ENCODE measurements at regions not wholly inside any gene's neighbourhood (a gene's known extent, or its start where the extent isn't known, plus 50 kb on each side); places are given as distances from the start of the nearest gene placed in this dataset.
"Not testable (repeated sequence)": the region's sequence is repeated elsewhere in the genome, so short reads cannot be mapped to it uniquely, and the experiment has no call there.

DNA sequence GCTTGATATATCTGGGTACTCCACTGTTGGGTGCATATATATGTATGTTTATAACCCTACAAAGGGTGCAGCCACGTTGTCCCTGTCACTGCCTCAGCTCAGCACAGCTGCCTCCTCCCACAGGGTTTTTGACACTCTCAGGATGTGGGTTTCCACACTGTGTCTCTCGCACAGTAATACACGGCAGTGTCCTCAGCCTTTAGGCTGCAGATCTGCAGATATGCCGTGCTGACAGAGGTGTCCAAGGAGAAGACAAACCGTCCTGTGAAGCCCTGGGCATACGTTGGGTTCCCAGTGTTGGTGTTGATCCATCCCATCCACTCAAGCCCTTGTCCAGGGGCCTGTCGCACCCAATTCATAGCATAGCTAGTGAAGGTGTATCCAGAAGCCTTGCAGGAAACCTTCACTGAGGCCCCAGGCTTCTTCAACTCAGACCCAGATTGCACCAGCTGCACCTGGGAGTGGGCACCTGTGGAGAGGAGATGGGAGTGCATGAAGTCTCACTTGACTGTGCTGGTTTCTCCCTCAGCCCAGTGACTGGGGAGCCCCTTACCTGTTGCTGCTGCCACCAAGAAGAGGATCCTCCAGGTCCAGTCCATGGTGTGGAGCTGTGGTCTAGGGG, 498.7 kb downstream of the TMEM121 start:
- TF ChIP-seq PAX5 (IDR thresholded peaks at IDR 0.05; ENCODE audit: insufficient read depth, low read length, severe bottlenecking): no peak
- no peak for TF ChIP-seq POLR2A (IDR thresholded peaks at IDR 0.05; ENCODE audit: low read depth, low read length)
- no peak for TF ChIP-seq POU2F2 (IDR thresholded peaks at IDR 0.05; ENCODE audit: low read depth, low read length)
- TF ChIP-seq SPI1 (IDR thresholded peaks at IDR 0.05; ENCODE audit: low read depth, low read length): no peak
- TF ChIP-seq POLR2AphosphoS5 (IDR thresholded peaks at IDR 0.05; ENCODE audit: low read depth, low read length): no peak
- FAIRE-seq: no peak

DNA sequence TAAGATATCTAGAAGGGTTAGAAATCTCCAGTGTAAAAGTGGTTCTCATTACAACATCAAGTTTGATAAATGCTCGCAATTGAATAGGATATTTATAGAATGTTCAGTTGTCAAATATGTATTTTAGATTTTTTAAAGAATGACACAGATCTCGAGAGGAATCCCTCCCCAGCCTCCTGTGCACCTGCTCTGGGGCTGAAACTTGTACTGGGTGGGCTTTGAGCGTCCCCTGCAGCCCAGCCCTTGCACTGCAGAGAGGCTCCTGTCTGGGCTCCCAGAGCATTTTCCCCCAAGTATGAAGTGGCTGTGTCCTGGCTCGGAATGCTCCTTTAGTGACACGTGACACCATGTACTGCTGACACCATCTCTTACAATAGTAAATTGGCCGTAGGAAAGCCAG, 499.6 kb downstream of the TMEM121 start:
- DNase-seq (ENCODE audit: insufficient read length, low spot score) (no peak), FAIRE-seq (no peak)
- no peak for TF ChIP-seq PAX5 (IDR thresholded peaks at IDR 0.05; ENCODE audit: insufficient read depth, low read length, severe bottlenecking)
- no peak for TF ChIP-seq TAF1 (IDR thresholded peaks at IDR 0.05; ENCODE audit: low read depth, low read length)
- TF ChIP-seq SPI1 (IDR thresholded peaks at IDR 0.05; ENCODE audit: low read depth, low read length): no peak
- no peak for TF ChIP-seq POU2F2 (IDR thresholded peaks at IDR 0.05; ENCODE audit: low read depth, low read length)
- no peak for TF ChIP-seq POLR2AphosphoS5 (IDR thresholded peaks at IDR 0.05; ENCODE audit: low read depth, low read length)
- no peak for TF ChIP-seq POLR2A (IDR thresholded peaks at IDR 0.05; ENCODE audit: low read depth, low read length)

More for the DNA sequence above, 498.7 kb downstream of the TMEM121 start:
- no peak for DNase-seq (ENCODE audit: insufficient read length, low spot score)

GRCh38 chr14:106027759-106028158, 501.4 kb downstream of the TMEM121 start:
- DNase-seq (ENCODE audit: insufficient read length, low spot score); FAIRE-seq: not testable (repeated sequence)

GRCh38 chr14:106029959-106030358, 503.6 kb downstream of the TMEM121 start:
- DNase-seq (ENCODE audit: insufficient read length, low spot score) (no peak), FAIRE-seq (no peak)
- TF ChIP-seq SPI1 (IDR thresholded peaks at IDR 0.05; ENCODE audit: low read depth, low read length): no peak
- no peak for TF ChIP-seq POU2F2 (IDR thresholded peaks at IDR 0.05; ENCODE audit: low read depth, low read length)
- no peak for TF ChIP-seq POLR2A (IDR thresholded peaks at IDR 0.05; ENCODE audit: low read depth, low read length)
- no peak for TF ChIP-seq POLR2AphosphoS5 (IDR thresholded peaks at IDR 0.05; ENCODE audit: low read depth, low read length)
- no peak for TF ChIP-seq PAX5 (IDR thresholded peaks at IDR 0.05; ENCODE audit: insufficient read depth, low read length, severe bottlenecking)
- no peak for TF ChIP-seq TAF1 (IDR thresholded peaks at IDR 0.05; ENCODE audit: low read depth, low read length)

DNA sequence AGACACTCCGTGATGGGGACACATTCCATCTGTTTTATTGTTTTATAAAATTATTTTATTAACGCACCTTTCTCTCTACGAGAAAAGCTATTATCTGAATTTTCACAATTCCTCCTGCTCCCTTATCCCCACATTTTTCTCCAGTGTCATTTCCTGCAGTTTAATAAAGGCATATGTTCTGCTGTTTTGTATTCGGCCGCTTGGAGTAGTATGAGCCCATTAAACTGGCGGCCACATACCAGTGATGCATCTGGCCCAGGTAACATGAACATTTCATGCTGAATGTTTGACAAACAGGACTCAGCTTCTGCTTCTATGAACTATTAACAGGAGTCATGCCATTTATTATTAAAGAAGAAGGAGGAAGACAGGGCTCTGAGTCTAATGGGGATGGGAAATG, 511.0 kb downstream of the TMEM121 start:
- FAIRE-seq: no peak
- no peak for TF ChIP-seq PAX5 (IDR thresholded peaks at IDR 0.05; ENCODE audit: insufficient read depth, low read length, severe bottlenecking)
- TF ChIP-seq POU2F2 (IDR thresholded peaks at IDR 0.05; ENCODE audit: low read depth, low read length): no peak
- TF ChIP-seq POLR2A (IDR thresholded peaks at IDR 0.05; ENCODE audit: low read depth, low read length): no peak
- no peak for TF ChIP-seq POLR2AphosphoS5 (IDR thresholded peaks at IDR 0.05; ENCODE audit: low read depth, low read length)
- no peak for TF ChIP-seq TAF1 (IDR thresholded peaks at IDR 0.05; ENCODE audit: low read depth, low read length)
- TF ChIP-seq SPI1 (IDR thresholded peaks at IDR 0.05; ENCODE audit: low read depth, low read length): no peak
- no peak for DNase-seq (ENCODE audit: insufficient read length, low spot score)

GRCh38 chr14:106038263-106038662, 511.9 kb downstream of the TMEM121 start:
- FAIRE-seq (no peak), DNase-seq (ENCODE audit: insufficient read length, low spot score) (no peak)
- no peak for TF ChIP-seq PAX5 (IDR thresholded peaks at IDR 0.05; ENCODE audit: insufficient read depth, low read length, severe bottlenecking)
- TF ChIP-seq TAF1 (IDR thresholded peaks at IDR 0.05; ENCODE audit: low read depth, low read length): no peak
- no peak for TF ChIP-seq POU2F2 (IDR thresholded peaks at IDR 0.05; ENCODE audit: low read depth, low read length)
- no peak for TF ChIP-seq POLR2A (IDR thresholded peaks at IDR 0.05; ENCODE audit: low read depth, low read length)

- no peak for DNase-seq (ENCODE audit: insufficient read length, low spot score)
- TF ChIP-seq PAX5 (IDR thresholded peaks at IDR 0.05; ENCODE audit: insufficient read depth, low read length, severe bottlenecking) (peak; percentile 22), TAF1 (IDR thresholded peaks at IDR 0.05; ENCODE audit: low read depth, low read length) (no peak)
- FAIRE-seq: peak; percentile 41
These were observed 513.0 kb downstream of the TMEM121 start for GRCh38 chr14:106039400-106039799.

- DNase-seq (ENCODE audit: insufficient read length, low spot score) (no peak), FAIRE-seq (peak; percentile 47)
- TF ChIP-seq TAF1 (IDR thresholded peaks at IDR 0.05; ENCODE audit: low read depth, low read length): no peak
- no peak for TF ChIP-seq POU2F2 (IDR thresholded peaks at IDR 0.05; ENCODE audit: low read depth, low read length)
- no peak for TF ChIP-seq POLR2AphosphoS5 (IDR thresholded peaks at IDR 0.05; ENCODE audit: low read depth, low read length)
- TF ChIP-seq SPI1 (IDR thresholded peaks at IDR 0.05; ENCODE audit: low read depth, low read length): no peak
- TF ChIP-seq POLR2A (IDR thresholded peaks at IDR 0.05; ENCODE audit: low read depth, low read length): no peak
- TF ChIP-seq PAX5 (IDR thresholded peaks at IDR 0.05; ENCODE audit: insufficient read depth, low read length, severe bottlenecking): no peak
These were observed 518.1 kb downstream of the TMEM121 start for GRCh38 chr14:106044515-106044914.

DNA sequence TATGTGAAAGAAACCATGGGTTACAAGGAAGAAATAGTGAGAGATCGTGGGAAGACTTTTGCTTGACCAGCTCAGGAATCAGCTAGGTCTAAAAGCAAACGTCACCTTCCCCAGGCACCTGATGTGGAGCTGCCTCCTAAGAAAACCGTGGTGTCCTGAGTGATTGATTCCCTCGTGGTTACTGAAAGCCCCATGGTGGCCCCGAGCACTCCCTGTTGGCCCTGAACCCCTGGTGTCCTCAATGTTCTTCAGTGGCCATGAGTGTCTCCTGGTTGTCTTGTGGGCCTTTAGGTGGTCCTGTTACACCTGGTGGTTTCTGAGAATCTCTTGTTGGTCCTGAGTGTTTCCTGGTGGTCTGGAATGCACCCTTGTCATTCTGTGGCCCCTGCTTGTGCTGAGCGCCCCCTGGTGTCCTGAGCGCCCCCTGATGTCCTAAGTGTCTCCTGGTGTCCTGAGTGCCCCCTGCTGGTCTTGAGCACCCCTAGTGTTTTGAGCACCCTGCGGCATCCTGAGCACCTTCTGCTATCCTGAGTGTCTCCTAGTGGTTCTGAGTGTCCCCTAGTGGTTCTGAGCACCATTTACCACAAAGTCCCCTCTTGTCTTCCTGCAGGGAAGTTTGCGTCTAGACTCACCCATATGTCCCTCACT, 518.7 kb downstream of the TMEM121 start:
- DNase-seq (ENCODE audit: insufficient read length, low spot score) (peak; percentile 19), FAIRE-seq (peak; percentile 85)
- TF ChIP-seq SPI1 (IDR thresholded peaks at IDR 0.05; ENCODE audit: low read depth, low read length): no peak

DNA sequence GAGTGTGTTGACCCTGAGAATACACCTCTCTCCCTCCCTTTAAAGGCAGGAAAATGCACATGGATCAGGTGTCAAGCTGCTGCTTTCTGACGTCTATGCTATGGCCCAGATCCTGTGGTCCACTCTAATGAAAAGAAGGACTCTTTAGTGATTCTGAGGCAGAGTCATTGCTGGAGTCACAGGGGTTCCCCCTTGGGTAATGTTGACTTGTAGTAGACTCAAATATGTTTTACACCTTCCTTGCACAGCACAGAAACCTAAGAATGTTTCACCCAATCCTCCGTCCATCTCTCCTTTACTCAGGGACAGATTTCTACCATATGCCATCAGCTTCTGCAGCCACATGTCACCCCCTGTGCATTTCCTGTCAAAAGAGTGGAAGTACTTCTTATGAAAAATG, 525.4 kb downstream of the TMEM121 start:
- DNase-seq (ENCODE audit: insufficient read length, low spot score) (no peak), FAIRE-seq (no peak)
- TF ChIP-seq POU2F2 (IDR thresholded peaks at IDR 0.05; ENCODE audit: low read depth, low read length) (no peak), PAX5 (IDR thresholded peaks at IDR 0.05; ENCODE audit: insufficient read depth, low read length, severe bottlenecking) (no peak), TAF1 (IDR thresholded peaks at IDR 0.05; ENCODE audit: low read depth, low read length) (no peak)

DNA sequence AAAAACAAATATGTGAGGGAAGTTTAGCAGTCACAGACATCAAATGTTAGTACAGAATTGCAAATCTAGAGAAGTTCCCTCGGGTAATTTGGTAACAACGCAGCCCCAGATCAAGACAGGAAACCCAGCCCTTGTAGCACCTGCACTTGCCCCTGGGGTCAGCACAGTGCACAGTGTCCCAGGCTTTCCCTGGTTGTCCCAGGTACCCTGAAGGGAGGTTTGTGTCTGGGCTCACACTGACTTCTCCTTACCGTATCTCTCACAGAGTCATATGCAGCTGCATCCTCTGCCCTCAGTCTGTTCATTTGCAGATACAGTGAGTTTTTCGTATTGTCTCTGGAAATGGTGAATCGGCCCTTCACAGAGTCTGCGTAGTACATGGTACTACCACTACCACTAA, 528.9 kb downstream of the TMEM121 start:
- FAIRE-seq (no peak), DNase-seq (ENCODE audit: insufficient read length, low spot score) (no peak)
- TF ChIP-seq POU2F2 (IDR thresholded peaks at IDR 0.05; ENCODE audit: low read depth, low read length): no peak
